ENCODE measurements at regions not wholly inside any gene's neighbourhood (a gene's known extent, or its start where the extent isn't known, plus 50 kb on each side); places are given as distances from the start of the nearest gene placed in this dataset.

GRCh38 chr12:93164103-93164880 is 213.4 kb upstream of the NUDT4 start:
- TF ChIP-seq CTCF (IDR thresholded peaks at IDR 0.05) (no peak), RAD21 (IDR thresholded peaks at IDR 0.05; ENCODE audit: low read length) (no peak), EZH2phosphoT487 (IDR thresholded peaks at IDR 0.05; ENCODE audit: borderline replicate concordance, low read depth) (no peak), TEAD4 (IDR thresholded peaks at IDR 0.05; ENCODE audit: borderline replicate concordance, insufficient read depth) (no peak), YY1 (IDR thresholded peaks at IDR 0.05; ENCODE audit: low read depth) (no peak), MAX (IDR thresholded peaks at IDR 0.05; ENCODE audit: low read depth) (no peak), RCOR1 (IDR thresholded peaks at IDR 0.05; ENCODE audit: low read length) (no peak), GABPA (IDR thresholded peaks at IDR 0.05; ENCODE audit: low read depth) (no peak), JUND (IDR thresholded peaks at IDR 0.05) (no peak)
- TF ChIP-seq, protein P1, sequence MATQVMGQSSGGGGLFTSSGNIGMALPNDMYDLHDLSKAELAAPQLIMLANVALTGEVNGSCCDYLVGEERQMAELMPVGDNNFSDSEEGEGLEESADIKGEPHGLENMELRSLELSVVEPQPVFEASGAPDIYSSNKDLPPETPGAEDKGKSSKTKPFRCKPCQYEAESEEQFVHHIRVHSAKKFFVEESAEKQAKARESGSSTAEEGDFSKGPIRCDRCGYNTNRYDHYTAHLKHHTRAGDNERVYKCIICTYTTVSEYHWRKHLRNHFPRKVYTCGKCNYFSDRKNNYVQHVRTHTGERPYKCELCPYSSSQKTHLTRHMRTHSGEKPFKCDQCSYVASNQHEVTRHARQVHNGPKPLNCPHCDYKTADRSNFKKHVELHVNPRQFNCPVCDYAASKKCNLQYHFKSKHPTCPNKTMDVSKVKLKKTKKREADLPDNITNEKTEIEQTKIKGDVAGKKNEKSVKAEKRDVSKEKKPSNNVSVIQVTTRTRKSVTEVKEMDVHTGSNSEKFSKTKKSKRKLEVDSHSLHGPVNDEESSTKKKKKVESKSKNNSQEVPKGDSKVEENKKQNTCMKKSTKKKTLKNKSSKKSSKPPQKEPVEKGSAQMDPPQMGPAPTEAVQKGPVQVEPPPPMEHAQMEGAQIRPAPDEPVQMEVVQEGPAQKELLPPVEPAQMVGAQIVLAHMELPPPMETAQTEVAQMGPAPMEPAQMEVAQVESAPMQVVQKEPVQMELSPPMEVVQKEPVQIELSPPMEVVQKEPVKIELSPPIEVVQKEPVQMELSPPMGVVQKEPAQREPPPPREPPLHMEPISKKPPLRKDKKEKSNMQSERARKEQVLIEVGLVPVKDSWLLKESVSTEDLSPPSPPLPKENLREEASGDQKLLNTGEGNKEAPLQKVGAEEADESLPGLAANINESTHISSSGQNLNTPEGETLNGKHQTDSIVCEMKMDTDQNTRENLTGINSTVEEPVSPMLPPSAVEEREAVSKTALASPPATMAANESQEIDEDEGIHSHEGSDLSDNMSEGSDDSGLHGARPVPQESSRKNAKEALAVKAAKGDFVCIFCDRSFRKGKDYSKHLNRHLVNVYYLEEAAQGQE (IDR thresholded peaks at IDR 0.05; ENCODE audit: low read depth, low read length) = no peak

All from SK-N-SH (cell line).